ENCODE measurements at regions not wholly inside any gene's neighbourhood (a gene's known extent, or its start where the extent isn't known, plus 50 kb on each side); places are given as distances from the start of the nearest gene placed in this dataset.

- TF ChIP-seq GLIS1 (tag by site-specific recombination; IDR thresholded peaks at IDR 0.05) (no peak), ZNF366 (tag by site-specific recombination; conservative IDR thresholded peaks at IDR 0.05) (no peak), ZBTB20 (tag by site-specific recombination; IDR thresholded peaks at IDR 0.05) (no peak), ZNF16 (tag by site-specific recombination; IDR thresholded peaks at IDR 0.05; ENCODE audit: low read depth) (no peak), ZNF169 (tag by site-specific recombination; IDR thresholded peaks at IDR 0.05) (no peak), AEBP2 (tag by site-specific recombination; IDR thresholded peaks at IDR 0.05; ENCODE audit: borderline replicate concordance) (no peak), ZNF571 (tag by site-specific recombination; IDR thresholded peaks at IDR 0.05) (no peak), ZNF335 (tag by site-specific recombination; conservative IDR thresholded peaks at IDR 0.05) (no peak), ZNF133 (tag by site-specific recombination; IDR thresholded peaks at IDR 0.05) (no peak), ZNF791 (tag by site-specific recombination; IDR thresholded peaks at IDR 0.05) (no peak), ZNF677 (tag by site-specific recombination; IDR thresholded peaks at IDR 0.05) (no peak), ZNF600 (tag by site-specific recombination; IDR thresholded peaks at IDR 0.05) (no peak), OSR2 (tag by site-specific recombination; IDR thresholded peaks at IDR 0.05) (no peak), ZNF394 (tag by site-specific recombination; IDR thresholded peaks at IDR 0.05; ENCODE audit: borderline replicate concordance) (no peak), ATF2 (tag by site-specific recombination; IDR thresholded peaks at IDR 0.05; ENCODE audit: low read depth) (no peak), ZBTB17 (tag by site-specific recombination; IDR thresholded peaks at IDR 0.05) (no peak), ZBTB48 (tag by site-specific recombination; IDR thresholded peaks at IDR 0.05) (no peak), ZNF580 (tag by site-specific recombination; IDR thresholded peaks at IDR 0.05) (no peak)
- TF ChIP-seq, protein P1, sequence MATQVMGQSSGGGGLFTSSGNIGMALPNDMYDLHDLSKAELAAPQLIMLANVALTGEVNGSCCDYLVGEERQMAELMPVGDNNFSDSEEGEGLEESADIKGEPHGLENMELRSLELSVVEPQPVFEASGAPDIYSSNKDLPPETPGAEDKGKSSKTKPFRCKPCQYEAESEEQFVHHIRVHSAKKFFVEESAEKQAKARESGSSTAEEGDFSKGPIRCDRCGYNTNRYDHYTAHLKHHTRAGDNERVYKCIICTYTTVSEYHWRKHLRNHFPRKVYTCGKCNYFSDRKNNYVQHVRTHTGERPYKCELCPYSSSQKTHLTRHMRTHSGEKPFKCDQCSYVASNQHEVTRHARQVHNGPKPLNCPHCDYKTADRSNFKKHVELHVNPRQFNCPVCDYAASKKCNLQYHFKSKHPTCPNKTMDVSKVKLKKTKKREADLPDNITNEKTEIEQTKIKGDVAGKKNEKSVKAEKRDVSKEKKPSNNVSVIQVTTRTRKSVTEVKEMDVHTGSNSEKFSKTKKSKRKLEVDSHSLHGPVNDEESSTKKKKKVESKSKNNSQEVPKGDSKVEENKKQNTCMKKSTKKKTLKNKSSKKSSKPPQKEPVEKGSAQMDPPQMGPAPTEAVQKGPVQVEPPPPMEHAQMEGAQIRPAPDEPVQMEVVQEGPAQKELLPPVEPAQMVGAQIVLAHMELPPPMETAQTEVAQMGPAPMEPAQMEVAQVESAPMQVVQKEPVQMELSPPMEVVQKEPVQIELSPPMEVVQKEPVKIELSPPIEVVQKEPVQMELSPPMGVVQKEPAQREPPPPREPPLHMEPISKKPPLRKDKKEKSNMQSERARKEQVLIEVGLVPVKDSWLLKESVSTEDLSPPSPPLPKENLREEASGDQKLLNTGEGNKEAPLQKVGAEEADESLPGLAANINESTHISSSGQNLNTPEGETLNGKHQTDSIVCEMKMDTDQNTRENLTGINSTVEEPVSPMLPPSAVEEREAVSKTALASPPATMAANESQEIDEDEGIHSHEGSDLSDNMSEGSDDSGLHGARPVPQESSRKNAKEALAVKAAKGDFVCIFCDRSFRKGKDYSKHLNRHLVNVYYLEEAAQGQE (tag by site-specific recombination; IDR thresholded peaks at IDR 0.05) = no peak
Observed at GRCh38 chr5:160500786-160501779, 79.4 kb downstream of the PTTG1 start.

More at GRCh38 chr5:160500786-160501779, 79.4 kb downstream of the PTTG1 start:
- POLR2A ChIA-PET = no interaction called here
- Histone ChIP-seq H3K27ac (ENCODE audit: extremely low read depth, low read depth, low read length) (no peak overlapping the region), H3K4me3 (ENCODE audit: low read depth, low read length) (no peak overlapping the region), H3K9me3 (ENCODE audit: control insufficient read depth, insufficient read depth, low read depth, low read length) (no peaks in the 10 kb centered on the region), H3K36me3 (ENCODE audit: control insufficient read depth in 2 of 2, insufficient read depth in 1 of 2, low read length in 2 of 2) (no peaks in the 10 kb centered on the region; a peak in 1 of 3 replicates), H3K4me1 (ENCODE audit: control insufficient read depth, insufficient read depth, low read length) (no peaks in the 10 kb centered on the region)
- CTCF ChIA-PET = interaction anchor here (0.9 to 2.6 kb wide), 3 partner anchors 9 to 62 kb away, joined by 3 to 19 read pairs (median 6); no protein-coding TSS in a partner anchor

Measured in HEK293 (cell line).